HG02571 (cell line): ENCODE measurements at regions not wholly inside any gene's neighbourhood (a gene's known extent, or its start where the extent isn't known, plus 50 kb on each side); places are given as distances from the start of the nearest gene placed in this dataset.

ENCODE experiments used
- ATAC-seq: cut with Tn5 transposase; IDR thresholded peaks from one replicate; pipeline ENCODE4 v1.9.1; 2021; ENCODE audit warnings: mild to moderate bottlenecking, moderate library complexity; ENCODE audit not compliant: unreplicated experiment

DNA sequence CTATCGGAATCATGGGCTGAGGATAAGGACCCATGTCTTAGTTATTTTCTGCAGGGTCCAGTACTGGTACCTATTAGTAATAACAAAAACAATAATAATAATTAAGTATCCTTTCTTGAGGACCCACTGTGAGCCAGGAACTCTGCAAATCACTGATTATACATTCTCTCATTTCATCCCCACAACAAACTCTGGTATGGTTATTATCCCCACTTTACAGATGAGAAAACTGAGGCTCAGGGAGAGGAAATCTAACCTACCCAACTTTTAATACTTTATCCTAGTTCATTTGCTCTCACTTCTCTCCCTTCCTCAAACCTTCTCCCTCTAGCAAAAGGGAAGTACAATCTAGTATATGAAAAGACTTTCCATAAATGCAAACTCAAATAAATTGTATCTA is 528.4 kb upstream of the PROK2 start:
- ATAC-seq, result no peak

DNA sequence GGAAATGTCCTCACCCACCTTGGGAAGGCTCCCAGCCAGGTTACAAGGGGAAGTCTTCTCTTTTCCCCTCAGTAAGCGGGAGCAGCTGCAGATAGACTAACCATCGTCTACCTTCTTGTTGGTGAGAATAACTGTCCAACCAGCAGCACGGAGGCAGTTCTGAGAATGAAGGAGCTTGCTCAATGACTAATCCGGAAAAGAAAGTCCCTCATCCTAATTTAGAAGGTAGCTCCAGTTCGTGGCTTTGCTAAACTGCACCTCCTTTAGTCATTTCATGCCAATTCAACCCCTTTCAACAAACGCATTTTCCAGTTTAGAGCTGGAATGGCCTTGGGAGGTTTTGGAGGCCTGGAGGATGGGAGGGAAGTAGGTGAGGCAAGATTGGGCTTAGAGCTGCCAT is 527.4 kb upstream of the PROK2 start:
- no peak for ATAC-seq

DNA sequence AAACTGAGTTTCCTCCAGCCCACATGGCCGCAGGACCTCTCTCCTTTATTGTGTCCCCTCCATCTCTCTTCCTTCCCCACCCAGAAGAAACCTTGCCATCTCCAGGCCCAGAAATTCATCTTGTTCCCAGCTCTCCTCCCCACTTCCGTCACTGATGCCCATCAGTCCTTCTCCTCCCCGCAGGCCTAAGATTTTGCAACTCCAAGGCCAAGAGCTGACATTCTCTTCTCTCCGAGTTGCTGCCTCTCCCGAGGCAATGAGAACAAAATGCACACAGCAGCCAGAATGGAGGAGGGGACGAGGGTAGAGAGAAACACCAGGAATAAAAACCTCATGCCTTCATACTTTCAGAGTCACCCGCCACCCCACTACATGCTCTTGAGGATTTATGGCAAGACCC is 526.5 kb upstream of the PROK2 start:
- ATAC-seq, result no peak

DNA sequence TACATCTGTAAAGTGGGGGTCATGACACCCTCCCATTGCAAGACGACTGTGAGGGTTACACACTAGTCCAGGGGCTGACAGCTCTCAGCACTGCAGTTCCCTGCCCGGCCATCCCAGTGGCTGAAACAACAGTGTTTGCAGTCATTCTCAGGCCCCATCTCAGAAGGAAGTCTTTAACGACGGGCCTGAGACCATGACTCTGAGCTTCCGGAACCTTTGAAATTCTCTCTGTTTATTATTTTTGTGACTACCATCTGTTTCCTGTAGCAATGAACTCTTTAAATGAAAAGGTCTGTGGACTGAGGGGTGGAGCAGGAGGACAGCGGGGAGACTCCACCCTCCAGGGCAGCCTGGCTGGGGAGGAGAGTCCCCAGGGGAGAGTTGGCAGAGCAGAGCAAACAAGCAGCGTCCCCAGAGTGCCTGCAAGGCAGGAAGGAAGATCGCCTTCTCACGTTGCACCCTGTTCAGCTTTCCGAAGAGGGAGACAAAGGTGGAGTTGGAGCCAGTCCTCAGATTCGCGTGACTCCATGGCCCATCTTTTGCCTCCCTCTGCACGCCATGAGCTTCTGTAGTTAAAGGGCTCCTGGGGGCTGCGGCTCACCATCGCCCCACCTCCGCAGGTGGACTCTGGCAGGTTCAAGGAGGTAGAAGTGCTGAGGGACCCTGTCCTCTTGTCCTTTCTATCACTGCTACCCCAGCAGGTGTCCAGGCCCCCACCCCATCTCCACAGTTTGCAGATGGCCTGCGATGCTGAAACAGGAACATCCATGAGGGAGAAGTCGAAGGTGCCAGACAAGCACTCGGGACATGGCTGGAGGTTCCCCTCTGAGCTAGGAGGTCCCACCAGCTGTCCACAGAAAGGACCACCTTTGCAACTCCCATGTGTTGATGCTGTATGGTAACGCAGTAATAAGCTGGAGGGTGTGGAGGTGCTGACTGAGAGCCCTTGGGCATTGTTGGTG is 525.8 kb upstream of the PROK2 start:
- peak; percentile 92 for ATAC-seq

DNA sequence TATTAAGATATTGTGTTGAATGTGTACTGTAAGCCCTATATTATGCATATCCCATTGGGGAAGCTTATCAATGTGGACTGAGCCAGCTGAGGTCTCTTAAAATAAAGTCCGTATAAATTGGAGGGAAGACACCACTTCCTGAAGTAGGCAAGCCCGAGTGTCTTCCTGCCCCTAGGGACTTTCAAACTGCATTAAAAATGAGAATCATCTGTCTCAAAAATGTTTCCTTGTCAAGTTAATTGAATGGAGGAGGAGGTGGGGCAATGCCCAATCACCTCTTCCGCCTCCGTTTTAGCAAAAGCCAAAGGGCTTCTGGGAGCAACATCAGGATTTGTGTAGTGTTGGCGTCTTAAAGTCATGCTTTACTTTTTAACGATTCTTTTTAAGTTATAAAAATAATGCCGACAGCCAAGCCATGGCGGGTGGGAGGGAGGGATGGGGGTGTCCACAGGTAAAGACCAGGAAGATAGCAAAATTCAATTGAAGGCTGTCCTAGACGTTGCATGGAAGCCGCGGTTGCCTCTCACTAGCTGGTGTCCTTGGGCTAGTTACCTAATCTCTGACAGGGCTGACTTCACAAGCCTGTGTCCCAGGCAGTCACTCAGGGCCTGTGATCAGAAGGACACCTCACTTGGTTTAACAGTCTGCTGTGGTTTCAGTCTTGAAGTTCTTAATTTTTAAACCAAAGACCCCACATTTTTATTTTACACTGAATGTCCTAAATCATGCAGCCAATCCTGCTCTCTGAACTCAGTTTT is 524.9 kb upstream of the PROK2 start:
- no peak for ATAC-seq

DNA sequence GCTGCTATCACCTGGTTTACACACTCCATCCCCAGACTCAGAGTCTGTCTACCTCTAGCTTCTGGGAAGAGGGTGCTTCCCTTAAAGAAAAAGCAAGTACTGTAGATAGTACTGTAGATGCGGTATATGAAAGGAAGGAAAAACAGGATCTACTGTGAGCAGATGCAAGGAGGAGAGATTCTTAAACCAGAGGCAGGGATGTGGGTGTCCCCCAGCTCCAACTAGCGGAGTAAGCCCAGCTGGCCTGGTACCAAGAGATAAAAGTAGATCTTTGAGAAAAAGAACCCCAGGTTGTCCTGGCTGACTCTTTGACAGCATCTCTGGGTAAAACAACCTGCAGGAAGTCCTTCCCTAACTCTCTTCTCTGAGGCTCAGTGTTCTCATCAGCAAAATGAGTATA is 523.7 kb upstream of the PROK2 start:
- ATAC-seq, result no peak

DNA sequence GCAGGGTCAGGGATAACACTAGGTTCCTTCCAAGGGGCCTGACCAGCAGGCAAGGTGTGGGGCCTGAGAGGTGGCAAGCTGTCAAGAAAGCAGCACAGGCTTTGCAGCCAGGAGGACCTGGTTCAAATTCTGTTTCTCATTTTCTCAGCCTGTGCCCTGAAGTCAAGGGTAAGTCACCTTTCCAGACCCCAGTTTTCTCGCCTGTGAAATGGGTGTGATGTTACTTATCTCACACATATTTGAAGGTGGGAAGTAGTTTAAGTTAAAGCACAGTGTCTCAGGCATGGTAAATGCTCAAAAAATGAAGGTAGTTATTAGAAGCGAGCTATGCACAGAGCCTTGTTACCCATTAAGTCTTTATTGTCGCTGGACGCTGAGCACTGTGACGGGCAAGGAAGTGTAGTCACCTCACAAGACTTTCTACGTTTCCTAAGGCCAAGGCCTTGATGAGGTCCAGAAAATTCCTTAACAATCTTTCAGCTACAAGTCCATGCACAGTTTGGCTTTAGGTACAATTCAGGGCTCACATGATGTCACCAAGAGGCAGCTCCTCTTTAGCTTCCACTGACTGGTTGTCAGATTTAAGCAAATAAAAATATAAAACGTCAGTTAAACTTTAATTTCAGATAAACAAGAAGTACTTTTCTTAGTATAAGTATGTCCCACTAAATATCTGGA is 522.6 kb upstream of the PROK2 start:
- no peak for ATAC-seq

DNA sequence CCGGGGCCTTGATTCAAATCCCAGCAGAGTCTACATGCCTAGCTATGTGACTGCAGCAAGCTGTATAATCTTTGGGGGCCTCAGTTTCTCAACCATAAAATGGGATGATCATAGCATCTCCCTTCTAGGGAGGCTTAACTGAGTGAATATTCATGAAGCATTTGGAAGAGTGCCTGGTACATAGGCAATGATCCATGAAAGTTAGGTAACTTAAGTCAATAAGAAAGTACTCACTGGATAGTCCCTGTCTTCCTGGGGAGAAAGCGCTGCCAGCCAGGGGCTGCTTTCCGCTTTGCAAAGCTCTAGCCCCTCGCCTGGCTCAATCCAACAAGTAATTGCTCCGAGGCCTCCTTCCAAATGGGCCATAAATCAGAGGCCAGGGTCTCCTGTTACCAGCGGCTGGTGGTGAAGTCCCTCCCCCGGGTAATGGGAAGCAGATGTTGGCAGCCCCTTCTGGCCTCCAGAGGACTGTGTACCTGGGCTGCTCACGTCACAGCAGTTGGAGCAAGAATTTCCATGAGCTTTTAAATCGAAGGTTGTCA is 521.9 kb upstream of the PROK2 start:
- ATAC-seq, result no peak

DNA sequence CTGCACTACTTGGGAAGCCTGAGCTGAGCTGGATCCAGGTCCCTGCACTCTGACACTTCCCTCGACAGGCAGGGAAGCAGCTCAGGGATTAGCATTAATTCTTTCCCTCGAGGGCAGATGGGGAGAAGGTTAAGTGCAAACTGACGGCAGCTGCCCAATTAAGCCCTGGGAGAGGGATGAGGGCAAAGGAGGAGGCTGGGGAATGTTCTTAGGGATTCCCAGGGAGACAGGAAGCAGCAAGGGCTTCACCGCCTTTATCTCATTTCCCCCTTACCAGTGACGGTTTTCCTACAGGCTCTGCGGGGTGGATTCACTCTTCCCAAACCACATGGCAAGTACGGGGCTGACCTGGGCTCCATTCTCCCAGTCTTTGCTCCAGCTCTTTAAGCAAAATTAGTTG is 519.0 kb upstream of the PROK2 start:
- ATAC-seq, result no peak

DNA sequence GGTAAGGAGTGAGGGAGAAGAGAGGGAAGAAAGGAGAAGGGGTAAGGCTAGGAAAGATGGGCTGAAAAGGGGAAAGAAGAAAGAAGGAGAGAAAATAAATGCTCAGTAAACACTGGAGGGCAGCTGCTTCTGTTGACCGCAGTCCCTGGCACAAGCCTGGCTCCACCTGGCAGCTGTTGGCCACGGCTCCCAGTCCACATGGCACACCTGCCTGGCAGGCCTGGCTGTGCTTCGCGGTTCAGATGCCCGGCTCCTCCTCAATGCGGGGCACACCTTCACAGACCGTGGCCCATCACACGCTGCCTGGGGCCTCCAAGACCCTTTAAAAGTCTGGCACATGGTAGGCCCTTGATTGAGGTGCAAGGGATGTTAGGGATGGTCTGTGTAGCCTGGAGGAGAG is 516.8 kb upstream of the PROK2 start:
- ATAC-seq, result no peak

DNA sequence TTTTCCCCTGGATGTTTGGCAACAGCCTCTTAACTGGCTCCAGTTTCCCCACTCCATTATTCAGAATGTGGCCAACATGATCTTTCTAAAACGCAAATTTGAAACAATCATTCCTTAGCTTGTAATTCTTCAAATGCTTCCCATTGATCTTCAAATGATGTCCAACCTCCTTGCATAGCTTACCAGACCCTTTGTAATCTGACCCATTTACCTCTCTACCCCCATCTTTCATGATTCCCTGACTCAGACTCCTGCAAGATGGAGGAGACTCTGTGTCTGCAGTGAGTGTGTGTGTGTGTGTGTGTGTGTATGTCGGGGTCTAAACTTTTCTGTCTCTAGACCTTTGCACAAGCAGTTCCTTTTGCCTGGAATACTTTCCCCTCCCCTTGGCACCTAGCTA is 515.7 kb upstream of the PROK2 start:
- ATAC-seq, result no peak

DNA sequence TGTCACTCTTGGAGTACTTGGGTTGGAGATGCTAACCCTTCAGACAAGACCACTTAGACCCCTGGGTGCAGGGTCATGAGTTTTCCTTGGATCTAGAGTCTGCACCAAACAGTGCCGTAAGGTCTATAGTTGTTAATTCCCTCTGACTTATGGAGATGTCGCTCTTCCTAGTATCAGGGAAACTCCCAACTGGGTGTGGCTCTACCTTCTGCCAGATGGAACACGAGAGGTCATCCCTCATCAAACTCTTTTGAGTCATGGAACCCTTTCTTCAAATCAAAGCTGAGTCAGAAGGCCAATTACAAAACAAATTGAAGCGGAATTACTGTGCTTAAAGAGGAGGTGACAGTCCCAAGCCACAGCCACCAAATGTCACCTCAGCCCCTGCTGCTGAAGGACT is 514.9 kb upstream of the PROK2 start:
- no peak for ATAC-seq

DNA sequence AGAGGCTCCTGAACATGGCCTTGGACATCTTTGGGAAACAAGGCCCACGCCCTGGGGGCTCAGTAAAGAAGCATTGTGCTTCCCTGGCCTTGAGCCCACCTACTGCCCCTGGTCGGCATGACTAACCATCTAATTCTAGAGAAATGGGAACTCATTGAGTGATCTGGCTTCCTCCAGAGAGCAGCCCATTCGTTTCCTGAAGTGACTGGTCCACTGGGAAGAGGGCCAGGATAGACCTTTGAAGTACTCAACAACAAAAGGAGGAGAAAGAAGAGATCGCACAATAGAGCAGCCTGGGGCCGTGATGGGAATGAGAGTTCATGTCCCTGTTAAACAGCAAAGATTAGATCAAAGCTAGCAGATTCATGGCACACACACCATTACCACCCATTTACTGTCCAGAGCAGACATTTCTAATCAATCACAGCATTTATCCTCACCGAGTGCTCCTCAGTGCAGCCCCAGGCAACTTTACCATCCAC is 514.4 kb upstream of the PROK2 start:
- no peak for ATAC-seq

DNA sequence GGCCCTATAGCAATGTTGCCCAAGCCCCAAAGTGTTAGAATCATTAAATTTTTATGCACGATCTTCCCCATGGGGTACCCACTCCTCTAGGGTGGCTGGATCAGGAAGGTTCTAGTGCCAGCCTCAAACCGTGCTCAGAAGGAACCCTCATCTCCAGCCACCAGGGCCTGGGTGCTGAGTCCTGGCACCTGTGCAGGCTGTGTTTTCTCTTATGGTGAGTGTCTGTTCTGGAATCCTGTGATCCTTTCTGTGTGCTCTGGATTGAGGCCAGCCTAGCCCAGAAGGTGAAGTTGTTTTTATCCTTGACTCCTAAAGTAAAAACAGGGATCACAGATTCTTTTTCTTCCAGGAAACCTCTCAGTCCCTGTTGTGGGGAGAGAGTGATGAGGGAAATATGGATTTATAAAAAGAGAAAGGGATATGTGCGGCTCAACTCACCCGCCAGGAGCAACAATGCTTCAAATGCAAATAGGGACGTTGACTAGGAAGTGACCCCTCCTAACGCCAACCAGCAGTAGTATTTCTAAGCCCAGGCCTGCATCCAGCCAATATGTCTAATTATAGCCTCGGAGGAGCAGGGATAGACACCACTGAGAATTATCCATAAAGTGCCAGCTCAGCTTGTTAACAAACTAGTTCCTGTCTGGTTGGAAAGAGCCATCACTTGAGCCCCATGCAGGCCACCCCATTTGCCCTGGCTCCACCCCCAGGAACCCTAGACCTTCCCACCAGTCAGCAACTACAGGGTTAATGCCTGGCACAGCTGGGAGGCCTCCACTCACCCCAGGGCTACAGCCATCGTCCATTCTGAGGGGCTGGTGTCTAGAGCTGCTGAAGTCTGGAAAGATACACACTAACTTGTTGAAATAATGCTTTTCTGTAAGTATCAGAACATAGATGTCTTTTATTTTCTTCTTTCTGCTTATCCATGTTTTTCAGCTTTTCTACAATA is 513.5 kb upstream of the PROK2 start:
- no peak for ATAC-seq

DNA sequence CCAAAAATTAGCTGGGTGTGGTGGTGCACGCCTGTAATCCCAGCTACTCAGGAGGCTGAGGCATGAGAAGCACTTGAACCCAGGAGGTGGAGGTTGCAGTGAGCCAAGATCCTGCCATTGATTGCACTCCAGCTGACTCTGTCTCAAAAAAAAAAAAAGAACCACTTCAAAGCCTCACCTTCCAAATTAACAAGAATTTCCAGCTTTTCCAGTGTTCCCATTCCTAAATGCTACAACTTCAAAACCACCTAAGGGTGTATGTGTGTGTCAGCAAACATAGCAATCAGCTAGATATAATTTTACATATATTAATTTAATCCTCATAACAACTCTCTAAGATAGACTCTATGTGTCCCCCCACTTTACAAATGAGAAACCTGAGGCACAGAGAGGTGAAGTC is 512.5 kb upstream of the PROK2 start:
- no peak for ATAC-seq

DNA sequence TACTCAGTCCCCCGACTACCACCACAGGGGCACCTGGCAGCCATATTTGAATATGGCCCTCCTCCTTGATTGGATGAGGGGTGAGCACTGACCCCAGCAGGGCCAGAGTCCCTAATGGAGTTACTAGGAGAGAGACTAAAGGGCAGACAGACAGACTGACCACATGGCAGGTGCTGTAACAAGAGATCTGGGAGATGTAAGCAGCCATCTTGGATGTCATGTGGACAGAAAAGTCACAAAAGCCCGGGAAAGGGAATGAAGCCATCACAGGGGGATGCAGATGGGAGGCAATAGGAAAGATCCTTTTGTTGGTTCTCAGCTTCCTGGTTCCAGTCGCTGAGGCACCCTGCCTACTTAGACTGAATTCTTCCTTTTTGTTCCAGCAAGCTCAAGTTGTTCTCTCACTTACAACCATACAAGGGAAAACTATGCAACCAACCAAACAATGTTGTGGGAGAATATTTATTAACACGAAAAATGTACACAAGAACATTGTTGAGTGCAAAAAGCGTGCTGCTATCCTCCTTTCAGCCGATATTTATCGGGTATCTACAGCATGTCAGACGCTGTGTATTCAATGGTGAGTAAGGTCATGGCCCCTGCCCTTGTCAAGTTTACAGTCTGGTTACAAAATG is 511.6 kb upstream of the PROK2 start:
- ATAC-seq, result no peak

DNA sequence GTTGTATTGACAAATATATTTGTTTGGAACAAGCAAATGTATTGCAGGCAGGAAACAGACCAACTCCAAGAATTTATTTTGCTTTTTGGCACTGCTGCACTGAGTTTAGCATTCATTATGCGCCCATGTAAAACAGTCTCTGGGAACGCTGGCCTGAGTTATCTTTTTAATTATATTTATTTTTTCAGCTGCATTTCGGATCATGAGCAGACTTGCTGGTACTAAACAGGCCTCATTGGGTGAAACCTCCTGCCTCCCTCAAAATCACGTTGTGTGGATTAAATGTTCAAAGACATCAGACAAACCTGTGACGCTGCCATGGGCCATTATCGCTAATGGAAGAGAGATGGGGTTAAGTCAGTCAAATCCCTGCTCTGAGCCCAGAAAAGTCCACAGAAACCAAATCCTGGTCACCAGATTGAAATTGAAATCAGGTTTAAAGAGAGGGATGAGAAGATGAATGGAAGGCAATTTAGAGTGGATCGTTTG is 511.1 kb upstream of the PROK2 start:
- no peak for ATAC-seq

DNA sequence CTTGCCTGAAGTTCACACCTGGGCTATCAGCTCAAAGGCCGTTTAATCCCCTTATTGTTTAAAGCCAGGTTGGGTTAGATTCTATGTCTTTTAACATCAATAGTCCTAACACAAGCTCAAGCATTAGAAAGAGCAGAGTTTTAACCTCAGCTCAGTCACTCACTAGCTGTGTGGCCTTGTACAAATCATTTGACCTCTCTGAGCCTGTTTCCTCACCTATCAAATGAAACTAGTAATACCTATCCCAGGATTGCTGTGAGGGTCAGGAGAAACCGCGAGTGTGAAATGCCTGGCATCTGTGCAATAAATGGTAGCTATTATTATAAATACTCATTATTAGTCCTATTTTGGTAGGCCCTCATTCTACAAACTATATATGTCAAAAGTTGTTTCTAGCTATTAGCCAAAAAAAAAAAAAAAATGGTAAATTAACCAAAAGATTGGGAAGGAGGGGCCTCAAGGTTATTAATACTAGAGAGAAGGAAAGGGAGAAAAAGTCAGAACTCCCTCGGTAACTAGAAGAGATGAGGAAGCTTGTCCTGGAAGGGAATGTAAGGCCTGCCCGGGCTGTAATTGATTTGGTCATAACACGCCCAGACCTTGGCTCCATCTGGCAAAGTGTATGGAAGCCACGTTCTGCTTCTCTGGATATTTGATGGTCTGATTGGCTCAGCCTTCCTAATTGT is 510.5 kb upstream of the PROK2 start:
- ATAC-seq, result no peak
